HG02623 (cell line): ENCODE measurements at regions not wholly inside any gene's neighbourhood (a gene's known extent, or its start where the extent isn't known, plus 50 kb on each side); places are given as distances from the start of the nearest gene placed in this dataset.

ENCODE experiments used
- ATAC-seq: cut with Tn5 transposase; IDR thresholded peaks from one replicate; pipeline ENCODE4 v1.9.1; 2021; ENCODE audit warnings: moderate library complexity; ENCODE audit not compliant: unreplicated experiment

GRCh38 chr2:19810148-19810547 is 91.6 kb downstream of the TTC32 start:
- ATAC-seq: no peak

- ATAC-seq: no peak
Observed at GRCh38 chr2:19809206-19809605, 92.6 kb downstream of the TTC32 start.

GRCh38 chr2:19807866-19808265 is 93.9 kb downstream of the TTC32 start:
- no peak for ATAC-seq

- ATAC-seq: no peak
Observed at GRCh38 chr2:19807346-19807745, 94.4 kb downstream of the TTC32 start.

GRCh38 chr2:19806591-19806990 is 95.2 kb downstream of the TTC32 start:
- ATAC-seq: no peak

- no peak for ATAC-seq
Observed at GRCh38 chr2:19806131-19806530, 95.7 kb downstream of the TTC32 start.

- ATAC-seq: no peak
Observed at GRCh38 chr2:19805266-19805665, 96.5 kb downstream of the TTC32 start.

- ATAC-seq: no peak
Observed at GRCh38 chr2:19804639-19805260, 97.0 kb downstream of the TTC32 start.

GRCh38 chr2:19802086-19802841 is 99.5 kb downstream of the TTC32 start:
- ATAC-seq: no peak

GRCh38 chr2:19801367-19802080 is 100.3 kb downstream of the TTC32 start:
- no peak for ATAC-seq

- ATAC-seq: no peak
Observed at GRCh38 chr2:19800796-19801195, 101.0 kb downstream of the TTC32 start.

- no peak for ATAC-seq
Observed at GRCh38 chr2:19799881-19800780, 101.7 kb downstream of the TTC32 start.

GRCh38 chr2:19797871-19798270 is 103.9 kb downstream of the TTC32 start:
- ATAC-seq: no peak

GRCh38 chr2:19797243-19797810 is 104.5 kb downstream of the TTC32 start:
- no peak for ATAC-seq

GRCh38 chr2:19796035-19796695 is 105.6 kb downstream of the TTC32 start:
- ATAC-seq: no peak

GRCh38 chr2:19793132-19793750 is 108.5 kb downstream of the TTC32 start:
- ATAC-seq: no peak

- no peak for ATAC-seq
Observed at GRCh38 chr2:19790291-19790690, 111.5 kb downstream of the TTC32 start.

GRCh38 chr2:19787134-19787533 is 114.6 kb downstream of the TTC32 start:
- no peak for ATAC-seq

- peak; percentile 59 for ATAC-seq
Observed at GRCh38 chr2:19786408-19787058, 115.2 kb downstream of the TTC32 start.
